ENCODE measurements at regions not wholly inside any gene's neighbourhood (a gene's known extent, or its start where the extent isn't known, plus 50 kb on each side); places are given as distances from the start of the nearest gene placed in this dataset.

GRCh38 chr2:8545695-8546611 lies 135.9 kb upstream of the ID2 start:
- no peak overlapping the region for H3K23ac ChIP-seq (ENCODE audit: low read length in 2 of 2)
- peak overlapping the region in 1 of 2 experiments; percentile 69 for H3K14ac ChIP-seq (ENCODE audit: low read length in 2 of 2)
- no peak overlapping the region for H3K4ac ChIP-seq (ENCODE audit: low read depth in 1 of 2, low read length in 2 of 2)
- H4K8ac ChIP-seq (ENCODE audit: low read length), result no peak overlapping the region
- no peak overlapping the region for H3K27ac ChIP-seq (ENCODE audit: low read length, poor library complexity, severe bottlenecking)
- no peaks in the 10 kb centered on the region for H3K9me3 ChIP-seq (ENCODE audit: control insufficient read depth, low read length)
- H2AFZ ChIP-seq (ENCODE audit: low read depth, low read length), result no peak overlapping the region
- WGBS, result 97% methylated on average over 29 of the region's 30 CpGs
- H3K18ac ChIP-seq (ENCODE audit: low read depth in 1 of 2, low read length in 2 of 2), result peak overlapping the region in 1 of 2 experiments; percentile 24
- H3K79me1 ChIP-seq (replicated peaks; ENCODE audit: low read length, poor library complexity, severe bottlenecking), result no peaks in the 10 kb centered on the region
- peaks cover 0 to 7% of the 10 kb centered on the region in 2 experiments for H3K27me3 ChIP-seq (ENCODE audit: control insufficient read depth in 1 of 2, insufficient read depth in 1 of 2, low read length in 2 of 2)
- peak overlapping the region; percentile 23 to 35 for H2BK12ac ChIP-seq (ENCODE audit: low read length in 2 of 2)
- no peak overlapping the region for H3K4me3 ChIP-seq (ENCODE audit: insufficient read depth in 1 of 2, low read depth in 1 of 2, low read length in 2 of 2)
- no peak overlapping the region for H3K4me2 ChIP-seq (ENCODE audit: low read length, poor library complexity, severe bottlenecking)
- no peak for DNase-seq
- H2AK5ac ChIP-seq (ENCODE audit: low read length, severe bottlenecking), result no peak overlapping the region
- H3K4me1 ChIP-seq (ENCODE audit: control insufficient read depth, insufficient read depth, low read depth, low read length), result peaks cover 24% of the 10 kb centered on the region
- peak overlapping the region; percentile 66 for H4K91ac ChIP-seq (ENCODE audit: low read length)
- H2BK5ac ChIP-seq (ENCODE audit: low read depth, low read length, poor library complexity, severe bottlenecking), result no peak overlapping the region
- peak overlapping the region; percentile 36 for H2BK120ac ChIP-seq (ENCODE audit: low read depth, low read length)
- no peaks in the 10 kb centered on the region for H3K36me3 ChIP-seq (ENCODE audit: control insufficient read depth in 1 of 2, insufficient read depth in 2 of 2, low read depth in 1 of 2, low read length in 2 of 2)
- H3K9ac ChIP-seq (ENCODE audit: low read length), result no peak overlapping the region
- H2BK15ac ChIP-seq (ENCODE audit: low read depth, poor library complexity, severe bottlenecking), result peak overlapping the region; percentile 68

DNA sequence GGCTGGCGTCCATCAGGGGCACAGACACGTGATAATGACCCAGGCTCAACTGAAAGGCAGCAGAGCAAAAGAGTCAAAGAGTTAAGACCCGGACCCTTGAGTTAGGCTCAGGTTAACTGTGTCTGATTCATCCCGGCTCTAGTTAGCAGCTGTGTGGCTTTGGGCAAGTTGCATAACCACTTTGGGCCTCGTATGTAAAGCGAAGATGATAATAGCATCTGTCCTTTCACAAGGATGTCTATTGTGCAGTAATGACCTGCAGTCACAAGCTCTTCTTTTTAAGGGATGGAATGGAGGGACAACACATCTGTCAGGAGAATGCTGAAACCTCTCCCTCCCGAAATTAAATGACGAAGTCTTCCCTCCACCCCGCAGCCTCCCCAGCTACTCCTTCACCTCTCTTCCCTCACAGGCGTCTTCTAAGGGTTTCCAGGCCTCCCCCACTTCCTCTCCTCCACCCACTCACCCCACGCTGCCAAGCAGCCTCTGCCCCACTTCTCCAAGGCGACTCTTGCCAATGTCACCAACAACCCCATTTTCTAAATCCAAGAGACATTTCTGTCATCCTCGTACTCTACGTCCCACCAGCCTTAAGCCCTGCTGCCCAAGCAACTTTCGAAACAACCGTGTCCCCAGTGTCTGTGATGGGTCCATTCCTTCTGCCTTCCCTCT lies 135.1 kb upstream of the ID2 start:
- H3K14ac ChIP-seq (ENCODE audit: low read length in 2 of 2), result no peak overlapping the region
- DNase-seq, result no peak
- no peak overlapping the region for H2BK120ac ChIP-seq (ENCODE audit: low read depth, low read length)
- H2BK5ac ChIP-seq (ENCODE audit: low read depth, low read length, poor library complexity, severe bottlenecking), result no peak overlapping the region
- peak overlapping the region; percentile 9 for H4K91ac ChIP-seq (ENCODE audit: low read length)
- peak overlapping the region in 1 of 2 experiments; percentile 23 for H2BK12ac ChIP-seq (ENCODE audit: low read length in 2 of 2)
- H3K36me3 ChIP-seq (ENCODE audit: control insufficient read depth in 1 of 2, insufficient read depth in 2 of 2, low read depth in 1 of 2, low read length in 2 of 2), result no peaks in the 10 kb centered on the region
- no peak overlapping the region for H3K4me2 ChIP-seq (ENCODE audit: low read length, poor library complexity, severe bottlenecking)
- peaks cover 24% of the 10 kb centered on the region for H3K4me1 ChIP-seq (ENCODE audit: control insufficient read depth, insufficient read depth, low read depth, low read length)
- no peak overlapping the region for H3K23ac ChIP-seq (ENCODE audit: low read length in 2 of 2)
- H3K4me3 ChIP-seq (ENCODE audit: insufficient read depth in 1 of 2, low read depth in 1 of 2, low read length in 2 of 2), result no peak overlapping the region
- H3K79me1 ChIP-seq (replicated peaks; ENCODE audit: low read length, poor library complexity, severe bottlenecking), result no peaks in the 10 kb centered on the region
- no peak overlapping the region for H2AFZ ChIP-seq (ENCODE audit: low read depth, low read length)
- no peak overlapping the region for H4K8ac ChIP-seq (ENCODE audit: low read length)
- no peak overlapping the region for H3K4ac ChIP-seq (ENCODE audit: low read depth in 1 of 2, low read length in 2 of 2)
- no peak overlapping the region for H3K27ac ChIP-seq (ENCODE audit: low read length, poor library complexity, severe bottlenecking)
- peak overlapping the region in 1 of 2 experiments; percentile 24 for H3K18ac ChIP-seq (ENCODE audit: low read depth in 1 of 2, low read length in 2 of 2)
- H2BK15ac ChIP-seq (ENCODE audit: low read depth, poor library complexity, severe bottlenecking), result peak overlapping the region; percentile 32
- peaks cover 0 to 3% of the 10 kb centered on the region in 2 experiments for H3K27me3 ChIP-seq (ENCODE audit: control insufficient read depth in 1 of 2, insufficient read depth in 1 of 2, low read length in 2 of 2)
- H3K9ac ChIP-seq (ENCODE audit: low read length), result no peak overlapping the region
- no peaks in the 10 kb centered on the region for H3K9me3 ChIP-seq (ENCODE audit: control insufficient read depth, low read length)
- no peak overlapping the region for H2AK5ac ChIP-seq (ENCODE audit: low read length, severe bottlenecking)
- 90% methylated on average over 16 of the region's 16 CpGs for WGBS

DNA sequence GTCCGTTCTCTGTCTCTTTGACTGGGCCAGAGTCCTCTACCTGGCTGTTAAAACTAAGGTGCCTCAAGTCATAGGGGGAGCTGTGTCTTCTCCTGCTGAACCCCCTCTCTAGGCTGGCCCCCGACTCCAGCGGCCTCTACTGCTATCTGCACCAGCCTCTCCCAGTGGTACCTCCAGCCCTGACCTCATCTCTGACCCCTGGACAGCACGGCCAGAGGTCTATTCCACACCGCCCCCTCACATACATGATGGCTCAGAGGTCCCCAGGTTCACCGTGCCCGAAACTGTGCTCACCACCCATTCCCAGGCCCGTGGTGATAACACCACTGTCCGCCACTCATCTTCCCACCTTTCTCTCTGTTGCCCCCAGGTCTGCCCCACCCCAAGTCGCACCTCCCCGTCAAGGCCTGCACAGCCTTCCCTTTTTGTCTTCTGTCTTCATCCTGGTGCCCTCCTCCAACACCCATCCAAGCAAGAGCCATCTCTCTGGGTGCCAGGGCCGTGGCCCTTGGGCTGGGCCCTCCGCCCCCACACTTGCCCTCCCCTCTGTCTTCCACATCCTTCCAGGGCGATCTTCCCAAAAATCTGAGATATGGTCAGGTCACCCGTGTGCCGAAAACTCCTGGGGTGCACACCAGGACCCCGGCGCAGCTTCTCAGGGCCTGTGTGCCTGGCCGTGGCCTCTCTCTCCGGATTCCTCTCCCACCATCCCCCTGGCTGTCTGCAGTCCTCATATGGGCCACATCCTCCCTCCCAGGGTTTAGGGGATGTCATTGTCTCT lies 134.4 kb upstream of the ID2 start:
- WGBS, result 96% methylated on average over 20 of the region's 20 CpGs

More for the DNA sequence above, 134.4 kb upstream of the ID2 start:
- H3K4me3 ChIP-seq (ENCODE audit: insufficient read depth in 1 of 2, low read depth in 1 of 2, low read length in 2 of 2), result no peak overlapping the region
- no peaks in the 10 kb centered on the region for H3K36me3 ChIP-seq (ENCODE audit: control insufficient read depth in 1 of 2, insufficient read depth in 2 of 2, low read depth in 1 of 2, low read length in 2 of 2)
- H2BK5ac ChIP-seq (ENCODE audit: low read depth, low read length, poor library complexity, severe bottlenecking), result no peak overlapping the region
- H3K18ac ChIP-seq (ENCODE audit: low read depth in 1 of 2, low read length in 2 of 2), result no peak overlapping the region
- no peak overlapping the region for H4K8ac ChIP-seq (ENCODE audit: low read length)
- H3K9ac ChIP-seq (ENCODE audit: low read length), result no peak overlapping the region
- no peaks in the 10 kb centered on the region for H3K79me1 ChIP-seq (replicated peaks; ENCODE audit: low read length, poor library complexity, severe bottlenecking)
- no peak overlapping the region for H2BK120ac ChIP-seq (ENCODE audit: low read depth, low read length)
- H3K9me3 ChIP-seq (ENCODE audit: control insufficient read depth, low read length), result no peaks in the 10 kb centered on the region
- H3K4me2 ChIP-seq (ENCODE audit: low read length, poor library complexity, severe bottlenecking), result no peak overlapping the region
- no peak overlapping the region for H3K14ac ChIP-seq (ENCODE audit: low read length in 2 of 2)
- peak overlapping the region in 1 of 2 experiments; percentile 62 for H3K4ac ChIP-seq (ENCODE audit: low read depth in 1 of 2, low read length in 2 of 2)
- peak overlapping the region; percentile 9 for H4K91ac ChIP-seq (ENCODE audit: low read length)
- no peak overlapping the region for H3K27ac ChIP-seq (ENCODE audit: low read length, poor library complexity, severe bottlenecking)
- no peak overlapping the region for H2BK12ac ChIP-seq (ENCODE audit: low read length in 2 of 2)
- H3K4me1 ChIP-seq (ENCODE audit: control insufficient read depth, insufficient read depth, low read depth, low read length), result peaks cover 24% of the 10 kb centered on the region
- H2AK5ac ChIP-seq (ENCODE audit: low read length, severe bottlenecking), result no peak overlapping the region
- no peak for DNase-seq
- no peaks in the 10 kb centered on the region for H3K27me3 ChIP-seq (ENCODE audit: control insufficient read depth in 1 of 2, insufficient read depth in 1 of 2, low read length in 2 of 2)
- H2AFZ ChIP-seq (ENCODE audit: low read depth, low read length), result no peak overlapping the region
- no peak overlapping the region for H3K23ac ChIP-seq (ENCODE audit: low read length in 2 of 2)
- H2BK15ac ChIP-seq (ENCODE audit: low read depth, poor library complexity, severe bottlenecking), result no peak overlapping the region

Data from mesenchymal stem cell (in vitro differentiated cells and primary cell).